ENCODE measurements at regions not wholly inside any gene's neighbourhood (a gene's known extent, or its start where the extent isn't known, plus 50 kb on each side); places are given as distances from the start of the nearest gene placed in this dataset.

- TF ChIP-seq ZNF629 (CRISPR knock-in tag; conservative IDR thresholded peaks at IDR 0.05) (no peak), CREB1 (IDR thresholded peaks at IDR 0.05) (no peak), CREB1 (CRISPR knock-in tag; IDR thresholded peaks at IDR 0.05) (no peak)
Measured at GRCh38 chr14:105783707-105784106, 257.3 kb downstream of the TMEM121 start.

Data from HepG2 (cell line).